ENCODE measurements at regions not wholly inside any gene's neighbourhood (a gene's known extent, or its start where the extent isn't known, plus 50 kb on each side); places are given as distances from the start of the nearest gene placed in this dataset.

GRCh38 chr2:220544049-220544448, 916.6 kb downstream of the SLC4A3 start:
- Histone ChIP-seq H3K27ac (ENCODE audit: low read depth, low read length) (no peak overlapping the region), H3K4me1 (ENCODE audit: control insufficient read depth in 5 of 5, insufficient read depth in 5 of 5, low read length in 5 of 5) (no peaks in the 10 kb centered on the region), H3K27me3 (ENCODE audit: control insufficient read depth in 5 of 5, insufficient read depth in 4 of 5, low read length in 5 of 5) (no peaks in the 10 kb centered on the region), H3K9ac (ENCODE audit: low read length in 5 of 5) (no peak overlapping the region), H3K36me3 (ENCODE audit: control insufficient read depth in 5 of 5, insufficient read depth in 5 of 5, low read length in 5 of 5) (no peaks in the 10 kb centered on the region), H3K9me3 (ENCODE audit: control insufficient read depth in 5 of 5, low read length in 5 of 5) (peaks cover 0 to 9% (median 4%) of the 10 kb centered on the region in 5 donors), H3K4me3 (ENCODE audit: low read depth in 1 of 5, low read length in 5 of 5) (no peak overlapping the region)

GRCh38 chr2:220550995-220551700, 923.7 kb downstream of the SLC4A3 start:
- Histone ChIP-seq H3K36me3 (ENCODE audit: control insufficient read depth in 5 of 5, insufficient read depth in 5 of 5, low read length in 5 of 5) (no peaks in the 10 kb centered on the region), H3K4me1 (ENCODE audit: control insufficient read depth in 5 of 5, insufficient read depth in 5 of 5, low read length in 5 of 5) (no peaks in the 10 kb centered on the region), H3K27me3 (ENCODE audit: control insufficient read depth in 5 of 5, insufficient read depth in 4 of 5, low read length in 5 of 5) (no peaks in the 10 kb centered on the region), H3K27ac (ENCODE audit: low read depth, low read length) (no peak overlapping the region), H3K4me3 (ENCODE audit: low read depth in 1 of 5, low read length in 5 of 5) (no peak overlapping the region), H3K9ac (ENCODE audit: low read length in 5 of 5) (no peak overlapping the region), H3K9me3 (ENCODE audit: control insufficient read depth in 5 of 5, low read length in 5 of 5) (no peaks in the 10 kb centered on the region)

- Histone ChIP-seq H3K9ac (ENCODE audit: low read length in 5 of 5) (no peak overlapping the region), H3K27ac (ENCODE audit: low read depth, low read length) (no peak overlapping the region), H3K4me1 (ENCODE audit: control insufficient read depth in 5 of 5, insufficient read depth in 5 of 5, low read length in 5 of 5) (no peaks in the 10 kb centered on the region), H3K27me3 (ENCODE audit: control insufficient read depth in 5 of 5, insufficient read depth in 4 of 5, low read length in 5 of 5) (no peaks in the 10 kb centered on the region), H3K36me3 (ENCODE audit: control insufficient read depth in 5 of 5, insufficient read depth in 5 of 5, low read length in 5 of 5) (no peaks in the 10 kb centered on the region), H3K9me3 (ENCODE audit: control insufficient read depth in 5 of 5, low read length in 5 of 5) (no peaks in the 10 kb centered on the region), H3K4me3 (ENCODE audit: low read depth in 1 of 5, low read length in 5 of 5) (no peak overlapping the region)
These were observed 925.5 kb downstream of the SLC4A3 start for GRCh38 chr2:220552790-220553535.

GRCh38 chr2:220555961-220556630, 928.7 kb downstream of the SLC4A3 start:
- H3K4me1 ChIP-seq (ENCODE audit: control insufficient read depth in 5 of 5, insufficient read depth in 5 of 5, low read length in 5 of 5) = no peaks in the 10 kb centered on the region
- no peaks in the 10 kb centered on the region for H3K36me3 ChIP-seq (ENCODE audit: control insufficient read depth in 5 of 5, insufficient read depth in 5 of 5, low read length in 5 of 5)
- H3K9ac ChIP-seq (ENCODE audit: low read length in 5 of 5) = no peak overlapping the region
- no peak overlapping the region for H3K27ac ChIP-seq (ENCODE audit: low read depth, low read length)
- H3K27me3 ChIP-seq (ENCODE audit: control insufficient read depth in 5 of 5, insufficient read depth in 4 of 5, low read length in 5 of 5) = no peaks in the 10 kb centered on the region
- H3K9me3 ChIP-seq (ENCODE audit: control insufficient read depth in 5 of 5, low read length in 5 of 5) = no peaks in the 10 kb centered on the region
- H3K4me3 ChIP-seq (ENCODE audit: low read depth in 1 of 5, low read length in 5 of 5) = no peak overlapping the region

GRCh38 chr2:220556658-220557057, 929.2 kb downstream of the SLC4A3 start:
- H3K36me3 ChIP-seq (ENCODE audit: control insufficient read depth in 5 of 5, insufficient read depth in 5 of 5, low read length in 5 of 5) = no peaks in the 10 kb centered on the region
- H3K27ac ChIP-seq (ENCODE audit: low read depth, low read length) = no peak overlapping the region
- H3K4me1 ChIP-seq (ENCODE audit: control insufficient read depth in 5 of 5, insufficient read depth in 5 of 5, low read length in 5 of 5) = no peaks in the 10 kb centered on the region
- no peaks in the 10 kb centered on the region for H3K9me3 ChIP-seq (ENCODE audit: control insufficient read depth in 5 of 5, low read length in 5 of 5)
- H3K9ac ChIP-seq (ENCODE audit: low read length in 5 of 5) = no peak overlapping the region
- H3K27me3 ChIP-seq (ENCODE audit: control insufficient read depth in 5 of 5, insufficient read depth in 4 of 5, low read length in 5 of 5) = no peaks in the 10 kb centered on the region
- H3K4me3 ChIP-seq (ENCODE audit: low read depth in 1 of 5, low read length in 5 of 5) = no peak overlapping the region

GRCh38 chr2:220560192-220560591, 932.8 kb downstream of the SLC4A3 start:
- H3K4me3 ChIP-seq (ENCODE audit: low read depth in 1 of 5, low read length in 5 of 5) = no peak overlapping the region
- H3K36me3 ChIP-seq (ENCODE audit: control insufficient read depth in 5 of 5, insufficient read depth in 5 of 5, low read length in 5 of 5) = no peaks in the 10 kb centered on the region
- H3K9me3 ChIP-seq (ENCODE audit: control insufficient read depth in 5 of 5, low read length in 5 of 5) = no peaks in the 10 kb centered on the region
- no peak overlapping the region for H3K27ac ChIP-seq (ENCODE audit: low read depth, low read length)
- H3K9ac ChIP-seq (ENCODE audit: low read length in 5 of 5) = no peak overlapping the region
- no peaks in the 10 kb centered on the region for H3K27me3 ChIP-seq (ENCODE audit: control insufficient read depth in 5 of 5, insufficient read depth in 4 of 5, low read length in 5 of 5)
- H3K4me1 ChIP-seq (ENCODE audit: control insufficient read depth in 5 of 5, insufficient read depth in 5 of 5, low read length in 5 of 5) = no peaks in the 10 kb centered on the region

GRCh38 chr2:220562375-220563140, 935.1 kb downstream of the SLC4A3 start:
- Histone ChIP-seq H3K36me3 (ENCODE audit: control insufficient read depth in 5 of 5, insufficient read depth in 5 of 5, low read length in 5 of 5) (no peaks in the 10 kb centered on the region), H3K4me1 (ENCODE audit: control insufficient read depth in 5 of 5, insufficient read depth in 5 of 5, low read length in 5 of 5) (no peaks in the 10 kb centered on the region), H3K27me3 (ENCODE audit: control insufficient read depth in 5 of 5, insufficient read depth in 4 of 5, low read length in 5 of 5) (no peaks in the 10 kb centered on the region), H3K9me3 (ENCODE audit: control insufficient read depth in 5 of 5, low read length in 5 of 5) (no peaks in the 10 kb centered on the region), H3K9ac (ENCODE audit: low read length in 5 of 5) (no peak overlapping the region), H3K27ac (ENCODE audit: low read depth, low read length) (no peak overlapping the region), H3K4me3 (ENCODE audit: low read depth in 1 of 5, low read length in 5 of 5) (no peak overlapping the region)

- H3K9ac ChIP-seq (ENCODE audit: low read length in 5 of 5) = no peak overlapping the region
- H3K9me3 ChIP-seq (ENCODE audit: control insufficient read depth in 5 of 5, low read length in 5 of 5) = no peaks in the 10 kb centered on the region
- no peaks in the 10 kb centered on the region for H3K27me3 ChIP-seq (ENCODE audit: control insufficient read depth in 5 of 5, insufficient read depth in 4 of 5, low read length in 5 of 5)
- no peaks in the 10 kb centered on the region for H3K36me3 ChIP-seq (ENCODE audit: control insufficient read depth in 5 of 5, insufficient read depth in 5 of 5, low read length in 5 of 5)
- no peaks in the 10 kb centered on the region for H3K4me1 ChIP-seq (ENCODE audit: control insufficient read depth in 5 of 5, insufficient read depth in 5 of 5, low read length in 5 of 5)
- no peak overlapping the region for H3K4me3 ChIP-seq (ENCODE audit: low read depth in 1 of 5, low read length in 5 of 5)
- H3K27ac ChIP-seq (ENCODE audit: low read depth, low read length) = no peak overlapping the region
These were observed 940.9 kb downstream of the SLC4A3 start for GRCh38 chr2:220568296-220568695.

GRCh38 chr2:220569112-220569897, 941.9 kb downstream of the SLC4A3 start:
- H3K27me3 ChIP-seq (ENCODE audit: control insufficient read depth in 5 of 5, insufficient read depth in 4 of 5, low read length in 5 of 5) = no peaks in the 10 kb centered on the region
- no peak overlapping the region for H3K27ac ChIP-seq (ENCODE audit: low read depth, low read length)
- H3K36me3 ChIP-seq (ENCODE audit: control insufficient read depth in 5 of 5, insufficient read depth in 5 of 5, low read length in 5 of 5) = no peaks in the 10 kb centered on the region
- H3K4me1 ChIP-seq (ENCODE audit: control insufficient read depth in 5 of 5, insufficient read depth in 5 of 5, low read length in 5 of 5) = no peaks in the 10 kb centered on the region
- H3K9ac ChIP-seq (ENCODE audit: low read length in 5 of 5) = no peak overlapping the region
- no peak overlapping the region for H3K4me3 ChIP-seq (ENCODE audit: low read depth in 1 of 5, low read length in 5 of 5)
- no peaks in the 10 kb centered on the region for H3K9me3 ChIP-seq (ENCODE audit: control insufficient read depth in 5 of 5, low read length in 5 of 5)

Measured in subcutaneous abdominal adipose tissue (tissue), 5 donors.